ENCODE measurements at regions not wholly inside any gene's neighbourhood (a gene's known extent, or its start where the extent isn't known, plus 50 kb on each side); places are given as distances from the start of the nearest gene placed in this dataset.

DNA sequence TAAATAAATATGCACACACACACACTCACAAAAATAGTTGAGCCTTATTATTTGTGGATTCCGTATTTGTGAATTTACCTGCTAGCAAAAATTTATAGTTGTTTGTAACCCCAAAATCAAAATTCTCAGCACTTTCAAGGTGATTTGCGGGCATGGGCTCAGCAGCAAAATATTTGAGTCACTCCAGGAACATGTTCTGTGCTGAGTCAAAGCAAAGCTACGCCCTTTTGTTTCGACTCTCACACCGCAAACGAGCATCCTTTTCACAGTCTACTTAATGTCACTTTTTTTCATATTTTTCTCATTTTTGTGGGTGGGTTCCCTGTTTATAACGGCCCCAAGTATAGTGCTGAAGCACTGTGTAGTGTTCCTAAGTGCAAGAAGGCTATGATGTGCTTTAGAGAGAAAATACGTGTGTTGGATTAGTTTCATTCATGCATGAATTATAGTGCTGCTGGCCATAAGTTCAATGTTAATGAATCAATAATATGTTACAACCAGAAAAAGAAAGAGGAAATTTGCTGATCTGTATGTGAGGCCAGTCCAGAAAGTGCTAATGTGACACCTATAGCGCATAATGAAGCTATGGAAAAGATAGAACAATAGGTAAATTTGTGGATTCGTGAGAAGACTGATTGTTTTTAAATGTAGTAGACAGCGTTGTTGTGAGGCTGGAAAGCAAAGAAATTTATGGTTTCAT is 723.2 kb upstream of the AGA start:
- Histone ChIP-seq H3K27ac (ENCODE audit: low read depth, low read length) (no peak overlapping the region), H3K27me3 (ENCODE audit: insufficient read depth, low read length) (no peaks in the 10 kb centered on the region), H2AFZ (ENCODE audit: low read length) (no peak overlapping the region), H3K9me3 (ENCODE audit: low read depth, low read length) (peaks cover 4% of the 10 kb centered on the region), H3K4me3 (ENCODE audit: insufficient read depth, low read length) (no peak overlapping the region), H3K79me2 (ENCODE audit: insufficient read depth, low read length) (no peaks in the 10 kb centered on the region), H3K4me1 (ENCODE audit: insufficient read depth, low read length) (no peaks in the 10 kb centered on the region), H4K20me1 (ENCODE audit: insufficient read depth, low read length) (no peaks in the 10 kb centered on the region), H3K36me3 (ENCODE audit: insufficient read depth, low read length) (no peaks in the 10 kb centered on the region), H3K4me2 (ENCODE audit: insufficient read depth, low read length) (no peak overlapping the region)
- DNase-seq (ENCODE audit: insufficient read length, low spot score, missing footprints), result no peak
- TF ChIP-seq, protein P1, sequence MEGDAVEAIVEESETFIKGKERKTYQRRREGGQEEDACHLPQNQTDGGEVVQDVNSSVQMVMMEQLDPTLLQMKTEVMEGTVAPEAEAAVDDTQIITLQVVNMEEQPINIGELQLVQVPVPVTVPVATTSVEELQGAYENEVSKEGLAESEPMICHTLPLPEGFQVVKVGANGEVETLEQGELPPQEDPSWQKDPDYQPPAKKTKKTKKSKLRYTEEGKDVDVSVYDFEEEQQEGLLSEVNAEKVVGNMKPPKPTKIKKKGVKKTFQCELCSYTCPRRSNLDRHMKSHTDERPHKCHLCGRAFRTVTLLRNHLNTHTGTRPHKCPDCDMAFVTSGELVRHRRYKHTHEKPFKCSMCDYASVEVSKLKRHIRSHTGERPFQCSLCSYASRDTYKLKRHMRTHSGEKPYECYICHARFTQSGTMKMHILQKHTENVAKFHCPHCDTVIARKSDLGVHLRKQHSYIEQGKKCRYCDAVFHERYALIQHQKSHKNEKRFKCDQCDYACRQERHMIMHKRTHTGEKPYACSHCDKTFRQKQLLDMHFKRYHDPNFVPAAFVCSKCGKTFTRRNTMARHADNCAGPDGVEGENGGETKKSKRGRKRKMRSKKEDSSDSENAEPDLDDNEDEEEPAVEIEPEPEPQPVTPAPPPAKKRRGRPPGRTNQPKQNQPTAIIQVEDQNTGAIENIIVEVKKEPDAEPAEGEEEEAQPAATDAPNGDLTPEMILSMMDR (IDR thresholded peaks at IDR 0.05; ENCODE audit: extremely low read depth, low read depth, low read length), result no peak

DNA sequence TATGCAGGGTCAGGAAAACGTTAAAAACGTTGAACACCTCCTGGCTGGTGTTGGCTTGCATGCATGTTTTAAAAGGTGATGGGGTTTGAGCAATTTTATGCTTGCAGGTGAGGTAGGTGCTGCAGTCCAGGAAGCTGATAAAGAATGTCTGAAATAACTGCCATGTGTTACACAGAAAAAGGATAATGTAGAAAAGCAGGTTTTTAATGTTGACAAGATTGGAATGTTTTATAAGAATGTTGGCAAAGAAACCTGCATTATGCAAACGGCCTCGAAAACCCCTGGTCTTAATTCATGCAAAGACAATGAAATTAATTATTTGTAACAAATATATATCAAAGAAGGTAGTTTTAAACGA is 723.7 kb upstream of the AGA start:
- Histone ChIP-seq H3K4me1 (ENCODE audit: insufficient read depth, low read length) (no peaks in the 10 kb centered on the region), H3K27ac (ENCODE audit: low read depth, low read length) (no peak overlapping the region), H3K79me2 (ENCODE audit: insufficient read depth, low read length) (no peaks in the 10 kb centered on the region), H3K9me3 (ENCODE audit: low read depth, low read length) (peaks cover 4% of the 10 kb centered on the region), H3K4me2 (ENCODE audit: insufficient read depth, low read length) (no peak overlapping the region), H2AFZ (ENCODE audit: low read length) (no peak overlapping the region), H3K4me3 (ENCODE audit: insufficient read depth, low read length) (no peak overlapping the region), H4K20me1 (ENCODE audit: insufficient read depth, low read length) (no peaks in the 10 kb centered on the region), H3K36me3 (ENCODE audit: insufficient read depth, low read length) (no peaks in the 10 kb centered on the region), H3K27me3 (ENCODE audit: insufficient read depth, low read length) (no peaks in the 10 kb centered on the region)
- TF ChIP-seq, protein P1 (IDR thresholded peaks at IDR 0.05; ENCODE audit: extremely low read depth, low read depth, low read length), result no peak
- DNase-seq (ENCODE audit: insufficient read length, low spot score, missing footprints), result no peak

DNA sequence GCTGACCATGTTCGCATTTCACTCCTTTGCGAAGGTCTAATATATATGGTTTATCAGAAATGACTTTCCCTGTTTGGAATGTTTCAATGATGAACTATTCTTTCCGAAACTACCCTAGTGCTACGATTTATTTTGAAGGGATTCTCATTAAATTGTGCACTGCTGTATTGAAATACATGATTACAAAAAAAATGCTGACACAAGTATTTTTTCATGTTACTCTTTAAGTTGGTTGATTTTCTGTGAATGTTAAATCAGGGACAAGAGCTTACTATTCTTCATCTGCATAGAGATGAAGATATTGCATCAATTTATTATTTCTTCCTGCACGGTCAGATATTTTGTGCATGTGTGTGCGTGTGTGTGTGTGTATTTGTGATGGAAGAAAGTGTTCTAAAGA is 731.5 kb upstream of the AGA start:
- Histone ChIP-seq H3K27ac (ENCODE audit: low read depth, low read length) (no peak overlapping the region), H3K4me1 (ENCODE audit: insufficient read depth, low read length) (no peaks in the 10 kb centered on the region), H3K36me3 (ENCODE audit: insufficient read depth, low read length) (no peaks in the 10 kb centered on the region), H2AFZ (ENCODE audit: low read length) (no peak overlapping the region), H3K4me3 (ENCODE audit: insufficient read depth, low read length) (no peak overlapping the region), H3K27me3 (ENCODE audit: insufficient read depth, low read length) (no peaks in the 10 kb centered on the region), H4K20me1 (ENCODE audit: insufficient read depth, low read length) (no peaks in the 10 kb centered on the region), H3K9me3 (ENCODE audit: low read depth, low read length) (no peaks in the 10 kb centered on the region), H3K79me2 (ENCODE audit: insufficient read depth, low read length) (no peaks in the 10 kb centered on the region), H3K4me2 (ENCODE audit: insufficient read depth, low read length) (no peak overlapping the region)
- TF ChIP-seq, protein P1 (IDR thresholded peaks at IDR 0.05; ENCODE audit: extremely low read depth, low read depth, low read length), result no peak
- no peak for DNase-seq (ENCODE audit: insufficient read length, low spot score, missing footprints)

DNA sequence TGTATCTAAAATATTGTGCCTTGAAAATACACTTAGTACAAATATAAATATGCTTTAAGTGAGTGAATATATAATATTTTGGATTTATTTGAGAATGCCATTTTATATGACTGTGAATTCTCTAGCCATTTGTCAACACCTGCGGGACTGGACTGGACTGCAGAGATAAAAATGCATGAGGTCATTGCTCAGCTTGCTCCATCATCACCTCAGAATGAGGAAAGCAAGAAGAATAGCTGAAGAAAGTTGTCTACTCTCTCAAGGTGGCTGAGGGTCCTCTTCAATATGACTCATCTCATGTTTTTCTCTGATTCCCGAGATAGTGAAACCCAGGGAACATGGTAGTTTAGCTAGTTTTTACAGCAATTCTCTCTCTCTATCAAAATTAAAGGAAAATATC is 732.5 kb upstream of the AGA start:
- Histone ChIP-seq H3K36me3 (ENCODE audit: insufficient read depth, low read length) (no peaks in the 10 kb centered on the region), H2AFZ (ENCODE audit: low read length) (no peak overlapping the region), H3K4me3 (ENCODE audit: insufficient read depth, low read length) (no peak overlapping the region), H3K4me2 (ENCODE audit: insufficient read depth, low read length) (no peak overlapping the region), H3K79me2 (ENCODE audit: insufficient read depth, low read length) (no peaks in the 10 kb centered on the region), H4K20me1 (ENCODE audit: insufficient read depth, low read length) (no peaks in the 10 kb centered on the region), H3K27ac (ENCODE audit: low read depth, low read length) (no peak overlapping the region), H3K27me3 (ENCODE audit: insufficient read depth, low read length) (no peaks in the 10 kb centered on the region), H3K4me1 (ENCODE audit: insufficient read depth, low read length) (no peaks in the 10 kb centered on the region), H3K9me3 (ENCODE audit: low read depth, low read length) (no peaks in the 10 kb centered on the region)
- DNase-seq (ENCODE audit: insufficient read length, low spot score, missing footprints), result no peak
- TF ChIP-seq, protein P1 (IDR thresholded peaks at IDR 0.05; ENCODE audit: extremely low read depth, low read depth, low read length), result no peak
